Activated T-helper 1 cell treated with anti-CD3 and anti-CD28 coated beads, Interleukin-12 subunit alpha, Interleukin-12 subunit beta, Interleukin-2, Interleukin-4 antibody, amounts not matched to agents 30 ng/mL and 10 ng/mL and 1 ng/mL, durations not matched to agents 14 hours and 24 hours and 36 hours (primary cell): ENCODE measurements at regions not wholly inside any gene's neighbourhood (a gene's known extent, or its start where the extent isn't known, plus 50 kb on each side); places are given as distances from the start of the nearest gene placed in this dataset.

Source experiments
- DNase-seq: peaks from one replicate; pipeline ENCODE4 v3.0.0; 2021; ENCODE audit warnings: low spot score
- H3K27ac Mint-ChIP-seq: one replicate; pipeline ENCODE4 v1.8.0; 2021; ENCODE audit warnings: mild to moderate bottlenecking, mixed read lengths
- H3K27me3 Mint-ChIP-seq: one replicate; pipeline ENCODE4 v1.8.0; 2022; ENCODE audit warnings: mild to moderate bottlenecking, moderate library complexity, mixed read lengths; ENCODE audit not compliant: insufficient read depth
- H3K36me3 Mint-ChIP-seq: one replicate; pipeline ENCODE4 v1.8.0; 2021; ENCODE audit warnings: low read depth, mixed read lengths
- H3K4me1 Mint-ChIP-seq: one replicate; pipeline ENCODE4 v1.8.0; 2021; ENCODE audit warnings: low read depth, mixed read lengths
- H3K4me3 Mint-ChIP-seq: one replicate; pipeline ENCODE4 v1.8.0; 2021; ENCODE audit warnings: mild to moderate bottlenecking, moderate library complexity, mixed read lengths
- H3K9me3 Mint-ChIP-seq: one replicate; pipeline ENCODE4 v1.8.0; 2021; ENCODE audit warnings: mixed read lengths
- intact Hi-C: fragments of 100-400 bp; cut with micrococcal nuclease; formaldehyde crosslinking; loops from one replicate; pipeline ENCODE4 v1.15.1; 2024

DNA sequence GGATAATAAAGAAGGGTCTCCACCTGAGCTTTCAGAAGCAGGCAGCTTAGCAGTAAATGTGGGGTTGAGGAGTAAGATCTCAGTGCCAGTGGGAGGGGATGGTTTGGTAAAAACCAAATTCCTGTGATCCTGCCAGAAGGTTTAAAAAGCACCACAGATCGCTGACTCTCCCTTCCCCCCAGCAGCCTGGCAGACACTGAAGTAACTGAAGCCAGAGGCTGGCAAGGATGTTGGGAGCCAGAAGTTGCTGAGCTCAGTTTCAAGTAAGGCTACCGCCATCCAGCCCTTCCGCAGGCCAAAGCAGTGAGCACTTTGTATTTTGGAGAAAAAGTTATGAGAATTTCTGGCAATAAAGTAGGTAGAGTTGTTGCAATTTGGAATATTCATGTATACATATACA is 246.4 kb downstream of the ZNF621 start:
- peaks cover 2% of the 10 kb centered on the region for H3K27me3 Mint-ChIP-seq
- H3K4me1 Mint-ChIP-seq, result peaks cover 4% of the 10 kb centered on the region
- no peak for DNase-seq
- H3K4me3 Mint-ChIP-seq, result no peak overlapping the region
- no peaks in the 10 kb centered on the region for H3K9me3 Mint-ChIP-seq
- intact Hi-C loops, result no loop called here
- H3K27ac Mint-ChIP-seq, result no peak overlapping the region
- H3K36me3 Mint-ChIP-seq, result no peaks in the 10 kb centered on the region

DNA sequence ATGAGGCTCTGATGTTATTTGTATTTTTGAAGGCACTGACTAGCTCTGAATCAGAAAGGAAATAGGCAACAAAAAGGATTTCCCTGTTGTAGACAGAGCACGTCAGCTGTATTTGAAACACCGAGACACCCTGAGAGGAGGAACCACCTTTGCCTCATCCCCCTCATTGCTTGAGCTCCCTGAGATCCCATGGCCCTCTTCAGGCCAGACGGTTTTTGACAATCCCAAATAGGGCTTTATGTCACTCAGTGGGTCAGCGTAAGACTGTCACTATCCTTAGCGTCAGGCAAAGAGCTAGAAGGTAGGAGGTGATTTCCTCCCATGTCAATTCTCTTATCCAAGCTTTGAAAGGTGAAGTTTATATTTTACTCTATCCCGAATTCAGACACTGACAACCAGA is 254.3 kb downstream of the ZNF621 start:
- peaks cover 3% of the 10 kb centered on the region for H3K27me3 Mint-ChIP-seq
- intact Hi-C loops, result no loop called here
- H3K9me3 Mint-ChIP-seq, result no peaks in the 10 kb centered on the region
- no peaks in the 10 kb centered on the region for H3K4me1 Mint-ChIP-seq
- no peak overlapping the region for H3K27ac Mint-ChIP-seq
- DNase-seq, result no peak
- no peaks in the 10 kb centered on the region for H3K36me3 Mint-ChIP-seq
- H3K4me3 Mint-ChIP-seq, result no peak overlapping the region

DNA sequence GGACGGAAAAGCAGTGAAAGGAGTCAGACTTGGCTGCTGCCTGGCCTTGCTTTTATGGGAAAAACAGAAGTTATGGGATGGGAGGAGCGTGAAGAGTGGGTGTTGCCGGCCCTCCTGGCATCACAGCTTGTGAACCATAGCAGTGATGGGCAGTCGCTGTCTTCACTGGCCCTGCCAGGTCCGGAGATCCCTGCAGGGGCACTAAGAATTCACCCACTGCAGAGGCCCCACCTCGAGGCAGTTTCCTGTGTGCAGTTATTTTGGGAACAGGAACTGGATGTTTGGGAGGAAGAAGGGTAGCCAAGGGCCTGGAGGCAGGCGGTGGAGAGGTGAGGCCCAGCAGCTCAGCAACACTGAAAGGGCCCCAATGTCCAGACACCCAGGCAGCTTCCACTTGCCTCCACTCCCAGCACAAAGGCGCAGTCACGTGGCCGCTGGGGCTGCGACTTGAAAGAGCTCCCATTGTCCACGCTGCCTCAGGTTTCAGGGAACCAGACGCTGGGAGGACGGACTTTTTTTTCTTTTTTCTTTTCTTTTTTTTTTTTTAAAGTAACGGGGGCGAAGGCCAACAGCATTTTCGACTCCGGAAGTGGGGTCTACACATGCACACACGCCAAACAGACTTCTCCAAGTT is 255.6 kb downstream of the ZNF621 start:
- peaks cover 5% of the 10 kb centered on the region for H3K27me3 Mint-ChIP-seq
- H3K4me3 Mint-ChIP-seq, result no peak overlapping the region
- H3K27ac Mint-ChIP-seq, result no peak overlapping the region
- no peaks in the 10 kb centered on the region for H3K4me1 Mint-ChIP-seq
- intact Hi-C loops, result no loop called here
- no peak for DNase-seq
- H3K9me3 Mint-ChIP-seq, result no peaks in the 10 kb centered on the region
- H3K36me3 Mint-ChIP-seq, result no peaks in the 10 kb centered on the region

DNA sequence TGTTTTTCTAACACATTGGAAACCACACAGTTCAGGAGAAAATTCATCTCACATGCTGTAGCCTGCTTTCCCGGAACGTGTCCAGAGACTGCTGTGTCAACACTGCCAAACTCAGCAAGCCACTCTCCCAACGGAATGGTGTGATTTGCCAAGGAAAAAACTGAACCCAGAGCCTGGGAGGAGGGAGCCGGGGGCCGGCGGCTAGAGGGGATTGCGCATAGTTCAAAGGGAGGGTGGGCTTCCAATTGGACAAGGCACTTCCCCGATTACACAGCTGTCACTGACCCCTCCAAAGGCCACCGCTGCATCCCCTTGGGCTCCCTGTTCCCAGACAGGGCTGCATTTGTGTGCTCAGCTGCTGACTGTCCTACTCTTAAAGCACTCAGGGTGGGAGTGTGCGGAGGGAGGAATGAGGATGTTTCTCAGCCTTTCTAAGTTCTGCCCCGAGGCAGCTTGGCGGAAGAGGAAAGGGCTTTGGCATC is 256.2 kb downstream of the ZNF621 start:
- intact Hi-C loops, result no loop called here
- no peaks in the 10 kb centered on the region for H3K36me3 Mint-ChIP-seq
- no peak overlapping the region for H3K4me3 Mint-ChIP-seq
- peaks cover 5% of the 10 kb centered on the region for H3K27me3 Mint-ChIP-seq
- H3K27ac Mint-ChIP-seq, result no peak overlapping the region
- no peak for DNase-seq
- H3K4me1 Mint-ChIP-seq, result no peaks in the 10 kb centered on the region
- no peaks in the 10 kb centered on the region for H3K9me3 Mint-ChIP-seq

DNA sequence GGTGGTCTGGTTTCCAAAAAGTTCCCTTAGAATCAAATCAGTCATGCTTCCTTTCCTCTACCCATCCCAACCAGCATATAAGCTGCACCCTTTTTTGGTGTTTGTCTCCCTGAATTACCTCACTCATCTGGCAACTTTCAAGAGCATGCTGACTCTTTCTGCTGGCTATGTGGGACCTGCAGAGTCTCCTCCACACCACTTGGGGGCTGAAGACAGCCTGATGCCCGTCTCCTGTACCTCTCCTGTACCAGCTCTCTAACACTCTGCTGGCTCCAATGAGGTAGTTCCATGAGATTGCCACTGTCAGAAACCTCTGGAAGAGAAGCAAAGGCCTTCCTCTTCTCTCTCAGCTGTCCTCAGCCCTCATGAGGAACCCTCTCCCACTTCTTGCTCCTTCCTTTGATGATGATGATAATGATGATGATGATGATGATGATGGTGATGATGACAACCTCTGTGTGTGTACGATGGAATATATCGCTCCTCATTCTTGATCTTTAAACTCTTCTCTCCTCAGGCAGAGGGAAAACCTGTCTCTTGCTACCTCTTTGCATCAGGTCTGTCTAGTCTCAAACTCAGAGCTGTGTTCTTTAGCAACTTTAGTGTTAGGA is 257.5 kb downstream of the ZNF621 start:
- no peak overlapping the region for H3K4me3 Mint-ChIP-seq
- H3K4me1 Mint-ChIP-seq, result no peaks in the 10 kb centered on the region
- no peak for DNase-seq
- H3K27ac Mint-ChIP-seq, result no peak overlapping the region
- no peaks in the 10 kb centered on the region for H3K9me3 Mint-ChIP-seq
- H3K36me3 Mint-ChIP-seq, result no peaks in the 10 kb centered on the region
- peaks cover 5% of the 10 kb centered on the region for H3K27me3 Mint-ChIP-seq
- intact Hi-C loops, result no loop called here

DNA sequence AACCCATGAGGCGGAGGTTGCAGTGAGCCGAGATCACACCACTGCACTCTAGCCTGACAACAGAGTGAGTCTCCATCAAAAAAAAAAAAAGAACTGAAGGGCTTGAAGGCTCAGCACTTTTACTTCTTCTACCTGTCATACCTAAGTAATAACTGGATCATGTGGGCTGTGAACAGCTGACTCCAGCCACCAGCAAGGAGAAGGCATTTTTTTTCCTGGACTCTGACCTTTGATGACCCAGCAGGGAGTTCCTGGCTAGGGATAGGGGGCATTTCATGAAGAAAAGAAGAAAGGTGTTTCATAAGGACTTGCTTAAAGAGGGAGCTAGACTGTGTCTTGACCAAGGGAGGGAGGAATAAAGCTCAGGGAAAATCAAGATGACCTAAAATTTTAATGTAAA is 266.0 kb downstream of the ZNF621 start:
- no peak for DNase-seq
- H3K4me1 Mint-ChIP-seq, result no peaks in the 10 kb centered on the region
- H3K9me3 Mint-ChIP-seq, result no peaks in the 10 kb centered on the region
- peak overlapping the region; percentile 44 for H3K27ac Mint-ChIP-seq
- no peak overlapping the region for H3K4me3 Mint-ChIP-seq
- intact Hi-C loops, result no loop called here
- no peaks in the 10 kb centered on the region for H3K36me3 Mint-ChIP-seq
- H3K27me3 Mint-ChIP-seq, result peaks cover 3% of the 10 kb centered on the region

DNA sequence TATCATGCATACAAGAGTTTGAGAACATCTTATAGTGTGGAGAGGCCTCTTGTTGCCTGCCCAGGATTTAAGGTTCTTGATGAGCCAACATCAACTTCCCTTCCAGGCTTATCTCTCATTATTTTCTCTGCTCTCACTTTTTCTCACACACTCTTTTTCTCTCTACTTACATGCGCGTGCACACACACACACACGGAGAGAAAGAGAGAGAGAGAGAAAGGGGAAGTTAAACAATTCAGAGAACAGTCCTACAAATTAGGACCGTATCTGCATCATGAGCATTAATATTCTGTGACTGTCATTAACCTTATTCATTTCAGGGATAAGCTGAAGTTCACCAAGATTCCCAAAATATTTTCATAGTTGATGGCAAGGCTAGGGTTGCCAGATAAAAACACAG is 269.0 kb downstream of the ZNF621 start:
- H3K36me3 Mint-ChIP-seq, result no peaks in the 10 kb centered on the region
- H3K4me1 Mint-ChIP-seq, result no peaks in the 10 kb centered on the region
- no peak overlapping the region for H3K27ac Mint-ChIP-seq
- H3K9me3 Mint-ChIP-seq, result no peaks in the 10 kb centered on the region
- intact Hi-C loops, result no loop called here
- no peak for DNase-seq
- peaks cover 3% of the 10 kb centered on the region for H3K27me3 Mint-ChIP-seq
- H3K4me3 Mint-ChIP-seq, result no peak overlapping the region

DNA sequence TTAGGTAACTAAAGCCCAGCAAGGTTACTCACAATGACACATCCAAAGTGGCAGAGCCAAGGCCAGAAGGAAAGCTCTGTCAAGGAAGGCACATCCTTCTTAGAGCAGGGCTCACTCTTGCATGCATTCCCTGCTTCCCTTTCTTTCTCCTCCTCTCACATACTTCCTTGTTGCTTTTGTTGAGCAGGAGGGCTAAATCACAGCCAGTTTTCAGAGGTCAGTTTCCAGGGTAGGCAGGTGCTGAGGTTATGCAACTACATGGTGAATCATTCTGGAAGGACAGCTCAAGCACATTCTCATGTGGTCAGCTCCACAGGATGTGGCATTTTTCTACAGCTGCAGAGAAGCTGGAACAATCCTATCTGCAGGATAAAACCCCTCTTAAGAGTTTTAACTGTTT is 275.6 kb downstream of the ZNF621 start:
- Mint-ChIP-seq H3K4me1 (no peaks in the 10 kb centered on the region), H3K27me3 (no peaks in the 10 kb centered on the region), H3K27ac (no peak overlapping the region), H3K36me3 (no peaks in the 10 kb centered on the region), H3K4me3 (no peak overlapping the region), H3K9me3 (peaks cover 4% of the 10 kb centered on the region)
- no peak for DNase-seq
- intact Hi-C loops, result no loop called here

DNA sequence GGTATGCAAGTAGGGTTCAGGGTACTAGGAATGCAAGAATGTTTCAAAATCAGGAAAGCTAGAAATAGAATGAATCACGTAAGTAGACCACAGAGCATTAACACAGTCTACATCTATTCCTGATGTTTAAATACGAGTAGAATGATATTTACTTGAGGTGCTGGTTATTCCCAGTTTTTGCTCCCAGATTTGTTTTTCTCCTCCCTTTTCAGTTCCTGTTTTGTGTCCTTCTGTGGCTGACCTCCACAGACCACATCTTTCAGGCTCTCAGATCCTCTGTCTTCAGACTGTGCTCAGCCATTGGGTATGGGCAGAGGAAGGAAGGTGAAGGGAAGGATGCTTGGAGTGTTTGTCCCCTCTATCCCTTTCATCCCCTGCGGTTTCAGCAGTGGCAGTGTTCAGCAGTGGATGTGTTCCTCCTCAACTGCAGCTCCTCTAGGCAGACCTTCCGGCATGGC is 276.6 kb downstream of the ZNF621 start:
- no peak for DNase-seq
- Mint-ChIP-seq H3K9me3 (peaks cover 4% of the 10 kb centered on the region), H3K4me3 (no peak overlapping the region), H3K27me3 (no peaks in the 10 kb centered on the region), H3K27ac (no peak overlapping the region), H3K36me3 (no peaks in the 10 kb centered on the region), H3K4me1 (no peaks in the 10 kb centered on the region)
- intact Hi-C loops, result no loop called here

DNA sequence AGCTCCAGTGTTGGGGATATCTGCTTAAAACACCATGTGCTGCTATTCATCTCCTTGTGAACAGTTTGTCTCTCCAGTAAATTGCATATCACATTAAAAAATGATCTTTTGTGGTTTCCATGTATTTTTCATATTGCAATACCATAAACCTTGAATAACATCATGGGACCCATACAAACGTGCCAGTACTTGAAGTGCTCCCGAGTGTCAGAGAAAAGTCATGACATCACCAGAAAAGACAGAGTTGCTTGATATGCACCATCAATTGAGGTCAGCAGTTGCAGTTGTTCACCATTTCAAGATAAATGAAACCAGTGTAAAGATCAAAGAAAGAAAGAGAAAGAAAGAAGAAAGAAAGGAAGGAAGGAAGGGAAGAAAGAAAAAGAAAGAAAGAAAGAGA is 278.6 kb downstream of the ZNF621 start:
- Mint-ChIP-seq H3K4me3 (no peak overlapping the region), H3K4me1 (no peaks in the 10 kb centered on the region), H3K36me3 (no peaks in the 10 kb centered on the region), H3K27ac (no peak overlapping the region), H3K9me3 (peaks cover 4% of the 10 kb centered on the region), H3K27me3 (no peaks in the 10 kb centered on the region)
- intact Hi-C loops, result no loop called here
- DNase-seq, result no peak

DNA sequence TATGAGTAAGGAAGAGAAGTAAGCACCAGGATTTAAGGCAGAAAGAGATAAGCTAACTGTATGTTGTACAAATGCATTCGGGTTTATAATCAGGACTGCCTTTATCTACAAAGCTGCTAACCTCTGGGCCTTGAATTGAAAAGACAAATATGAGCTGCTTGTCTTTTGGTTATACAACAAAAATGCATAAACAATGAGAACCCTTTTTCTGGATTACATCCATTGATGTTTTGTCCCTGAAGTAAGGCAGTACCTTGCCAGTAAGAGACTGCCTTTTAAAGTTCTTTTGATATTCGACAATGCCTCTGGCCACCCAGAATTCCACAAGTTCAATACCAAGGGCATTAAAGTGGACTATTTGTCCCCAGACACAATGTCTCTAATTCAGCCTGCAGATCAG is 280.7 kb downstream of the ZNF621 start:
- intact Hi-C loops, result no loop called here
- Mint-ChIP-seq H3K4me3 (no peak overlapping the region), H3K27me3 (peaks cover 2% of the 10 kb centered on the region), H3K4me1 (no peaks in the 10 kb centered on the region), H3K36me3 (no peaks in the 10 kb centered on the region), H3K9me3 (peaks cover 4% of the 10 kb centered on the region), H3K27ac (no peak overlapping the region)
- DNase-seq, result no peak

DNA sequence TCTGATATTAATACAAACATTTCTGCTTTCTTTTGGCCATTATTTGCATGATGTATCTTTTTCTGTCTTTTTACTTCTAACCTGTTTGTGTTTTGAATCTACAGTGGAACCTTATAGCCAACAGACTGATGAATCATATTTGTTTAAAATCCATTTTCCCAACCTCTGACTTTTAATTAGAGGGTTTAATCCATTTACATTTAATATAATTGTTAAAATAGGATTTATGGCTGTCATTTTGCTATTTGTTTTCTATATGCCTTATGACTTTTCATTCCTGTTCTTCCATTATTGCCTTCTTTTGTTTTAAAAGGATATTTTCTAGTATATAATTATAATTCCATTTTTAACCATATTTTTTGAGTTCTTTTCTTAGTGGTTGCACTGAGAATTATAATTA is 286.1 kb downstream of the ZNF621 start:
- peaks cover 5% of the 10 kb centered on the region for H3K9me3 Mint-ChIP-seq
- intact Hi-C loops, result no loop called here
- H3K36me3 Mint-ChIP-seq, result no peaks in the 10 kb centered on the region
- no peak for DNase-seq
- H3K27me3 Mint-ChIP-seq, result peaks cover 2% of the 10 kb centered on the region
- H3K4me3 Mint-ChIP-seq, result no peak overlapping the region
- no peak overlapping the region for H3K27ac Mint-ChIP-seq
- H3K4me1 Mint-ChIP-seq, result no peaks in the 10 kb centered on the region

DNA sequence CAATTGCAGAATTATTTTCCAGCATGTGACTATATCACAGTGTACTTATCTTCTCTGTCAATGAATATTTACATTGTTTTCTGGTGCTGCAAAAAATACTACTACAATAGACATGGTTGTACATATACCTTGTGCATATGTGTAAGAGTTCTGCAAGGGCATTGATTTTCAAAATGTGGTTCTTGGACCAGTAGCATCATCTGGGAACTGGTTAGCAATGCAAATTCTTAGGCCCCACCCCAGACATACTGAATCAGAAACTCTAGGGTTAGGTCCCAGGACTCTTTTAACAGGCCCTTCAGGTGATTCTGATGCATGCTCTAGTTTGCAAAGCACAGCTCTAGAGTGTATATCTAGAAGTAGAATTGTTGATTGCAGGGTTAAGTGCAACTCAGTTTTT is 292.3 kb downstream of the ZNF621 start:
- Mint-ChIP-seq H3K27me3 (no peaks in the 10 kb centered on the region), H3K9me3 (no peaks in the 10 kb centered on the region), H3K27ac (no peak overlapping the region), H3K36me3 (no peaks in the 10 kb centered on the region), H3K4me3 (no peak overlapping the region), H3K4me1 (no peaks in the 10 kb centered on the region)
- intact Hi-C loops, result no loop called here
- no peak for DNase-seq

DNA sequence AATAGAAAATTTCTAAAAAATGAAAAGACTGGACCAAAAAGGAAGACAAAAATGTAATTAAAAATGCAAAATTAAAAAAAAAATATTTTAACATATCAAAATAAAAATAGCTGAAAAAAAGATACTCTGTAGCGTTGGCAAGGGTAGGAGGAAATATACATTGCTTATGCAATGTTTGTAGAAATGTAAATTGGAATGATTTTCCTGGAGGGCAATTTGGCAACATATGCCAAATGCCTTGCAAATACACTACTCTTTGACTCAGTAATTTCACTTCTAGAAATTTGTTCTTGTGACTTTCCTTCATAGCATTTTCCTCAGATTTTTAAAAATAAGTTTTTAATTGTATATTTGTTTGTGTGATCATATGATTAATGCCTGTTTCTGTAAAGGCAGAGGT is 296.6 kb downstream of the ZNF621 start:
- Mint-ChIP-seq H3K4me1 (no peaks in the 10 kb centered on the region), H3K36me3 (no peaks in the 10 kb centered on the region), H3K4me3 (no peak overlapping the region), H3K27ac (no peak overlapping the region), H3K27me3 (no peaks in the 10 kb centered on the region), H3K9me3 (no peaks in the 10 kb centered on the region)
- intact Hi-C loops, result no loop called here
- no peak for DNase-seq
